Retina (tissue), 1 donor: ENCODE measurements at regions not wholly inside any gene's neighbourhood (a gene's known extent, or its start where the extent isn't known, plus 50 kb on each side); places are given as distances from the start of the nearest gene placed in this dataset.

Experiments
- DNase-seq: peaks from one replicate; pipeline ENCODE4 v3.0.0-alpha.2; 2016

GRCh38 chr6:169044381-169045230, 209.0 kb downstream of the THBS2 start:
- no peak for DNase-seq

DNA sequence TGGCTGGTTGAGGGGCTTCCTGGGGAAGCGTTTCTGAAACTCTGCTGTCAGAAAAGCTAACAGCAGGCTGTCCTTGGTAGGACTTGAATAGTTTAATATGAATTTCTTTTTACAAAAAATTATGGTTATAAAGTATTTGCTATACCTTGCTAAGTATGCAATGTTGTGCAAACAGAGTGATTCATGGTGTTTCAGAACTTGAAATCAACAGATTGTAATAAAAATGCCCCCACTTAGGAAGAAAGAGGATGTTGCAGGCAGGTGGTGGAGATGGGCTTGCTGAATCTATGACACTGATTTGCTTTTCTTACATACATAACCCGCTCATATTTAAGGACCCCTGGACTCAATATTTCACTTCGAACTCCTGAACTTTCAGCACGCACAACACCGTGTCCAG, 211.6 kb downstream of the THBS2 start:
- no peak for DNase-seq

DNA sequence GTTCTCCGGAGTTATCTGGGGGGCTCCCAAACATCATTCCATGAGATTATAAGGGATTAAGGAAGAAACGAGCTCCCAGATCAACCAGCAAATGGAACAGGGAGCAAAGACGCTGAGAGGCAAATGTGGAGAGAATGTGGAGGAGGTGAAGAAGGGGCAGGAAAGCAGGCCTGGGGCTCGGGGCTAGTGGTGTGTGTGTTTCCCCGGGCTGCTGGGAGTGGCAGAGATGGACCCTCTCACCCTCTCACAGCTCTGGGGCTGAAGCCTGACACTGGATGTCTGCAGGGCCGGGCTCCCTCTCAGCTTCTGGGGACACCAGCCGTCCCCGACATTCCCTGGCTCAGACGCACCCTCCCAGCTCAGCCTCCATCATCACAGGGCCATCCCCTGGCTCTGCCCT, 212.6 kb downstream of the THBS2 start:
- DNase-seq, result no peak

- no peak for DNase-seq
These were observed 215.0 kb downstream of the THBS2 start for GRCh38 chr6:169038691-169039090.

DNA sequence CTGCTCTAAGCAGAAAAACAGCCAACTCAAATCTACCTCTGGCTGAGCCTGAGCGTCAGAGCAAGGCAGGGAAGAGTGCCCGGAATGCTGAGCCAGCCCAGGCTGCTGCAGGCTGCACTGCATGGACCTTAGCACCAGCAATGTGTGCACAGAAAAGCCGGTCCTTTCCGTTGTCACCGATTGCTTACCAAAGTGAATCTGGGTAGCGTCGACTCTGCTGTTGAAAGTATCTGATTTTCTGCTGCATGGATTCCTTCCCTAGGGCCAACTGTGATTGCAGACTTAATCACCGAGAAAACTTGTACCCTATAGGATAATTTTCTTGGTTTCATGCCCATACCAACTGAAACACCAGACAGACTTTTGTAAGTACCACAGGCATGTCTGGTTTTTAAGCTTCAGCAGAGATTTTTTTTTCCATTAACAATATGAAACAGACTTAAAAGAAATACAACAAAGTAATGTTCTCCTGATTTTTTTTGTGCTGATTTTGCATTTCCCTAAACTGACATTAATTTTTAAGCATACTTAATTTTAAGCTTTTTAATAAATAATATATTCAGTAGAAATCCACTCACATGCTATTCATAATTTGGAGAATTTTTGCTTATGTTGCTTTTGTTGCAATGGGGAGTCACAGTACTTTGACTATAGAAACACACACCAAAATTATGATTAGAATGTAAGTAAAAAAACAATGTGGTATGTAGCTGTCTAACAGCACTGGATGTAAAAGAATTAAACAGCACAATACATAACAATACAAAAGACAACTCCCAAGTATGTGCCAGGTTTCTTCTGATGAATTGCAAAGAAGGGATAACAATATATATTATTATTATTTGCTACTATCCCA, 218.0 kb downstream of the THBS2 start:
- no peak for DNase-seq

GRCh38 chr6:169034516-169035167, 219.0 kb downstream of the THBS2 start:
- no peak for DNase-seq

GRCh38 chr6:169029861-169030260, 223.8 kb downstream of the THBS2 start:
- DNase-seq, result peak; percentile 42

GRCh38 chr6:169028343-169028742, 225.3 kb downstream of the THBS2 start:
- no peak for DNase-seq

GRCh38 chr6:169026175-169026574, 227.5 kb downstream of the THBS2 start:
- no peak for DNase-seq

DNA sequence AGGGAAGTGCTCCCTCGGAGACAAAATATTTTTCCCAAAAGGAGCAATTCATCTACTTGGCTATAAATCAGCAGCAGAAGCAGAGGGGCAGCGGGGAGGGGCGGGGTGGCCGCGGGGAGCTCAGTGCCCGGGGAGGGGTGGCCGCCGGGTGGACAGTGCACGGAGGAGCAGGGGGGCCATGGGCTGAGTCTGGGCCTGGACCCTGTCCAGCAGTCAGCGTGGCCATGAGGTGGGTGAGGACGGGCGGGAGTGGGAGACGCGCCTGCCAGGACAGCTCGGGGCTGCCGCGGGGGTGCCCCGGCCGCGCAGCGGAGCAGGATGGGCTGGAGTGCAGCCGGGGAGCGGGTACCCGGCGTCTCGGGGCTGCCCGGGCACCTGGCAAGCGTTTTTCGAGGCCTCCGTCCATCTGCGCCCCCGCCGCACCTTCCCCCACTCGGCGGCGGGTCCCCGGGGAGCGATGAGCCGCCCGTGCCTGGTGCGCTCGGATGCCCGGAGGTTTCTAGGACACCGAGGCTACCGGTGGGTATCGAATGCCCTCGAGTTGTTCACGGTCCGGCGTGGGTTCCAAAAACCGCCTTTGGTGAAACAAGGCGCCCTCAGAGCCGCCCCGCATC, 229.5 kb downstream of the THBS2 start:
- no peak for DNase-seq

- no peak for DNase-seq
These were observed 230.3 kb downstream of the THBS2 start for GRCh38 chr6:169023161-169023874.

- no peak for DNase-seq
These were observed 231.6 kb downstream of the THBS2 start for GRCh38 chr6:169022079-169022478.

DNA sequence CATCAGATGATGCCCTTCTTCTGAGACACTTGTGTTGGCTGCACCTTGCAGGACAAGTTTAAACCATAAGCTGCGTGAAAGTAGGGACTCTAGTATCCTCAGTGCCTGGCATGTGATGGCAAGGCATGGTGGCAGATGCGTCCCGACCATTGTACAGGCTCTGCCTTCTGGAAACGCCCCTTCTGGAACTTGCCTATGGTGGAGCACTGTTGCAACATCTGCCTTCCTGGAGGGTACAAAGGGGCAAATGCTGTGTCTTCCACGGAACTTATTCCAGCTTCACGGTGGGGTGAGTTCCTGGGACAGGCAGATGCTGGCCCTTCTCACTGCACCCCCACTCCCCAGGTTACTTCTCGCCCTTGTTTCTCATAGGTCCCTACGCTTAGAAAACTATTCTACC, 232.8 kb downstream of the THBS2 start:
- no peak for DNase-seq

- no peak for DNase-seq
These were observed 233.7 kb downstream of the THBS2 start for GRCh38 chr6:169019727-169020491.

GRCh38 chr6:169019111-169019510, 234.5 kb downstream of the THBS2 start:
- DNase-seq, result no peak

DNA sequence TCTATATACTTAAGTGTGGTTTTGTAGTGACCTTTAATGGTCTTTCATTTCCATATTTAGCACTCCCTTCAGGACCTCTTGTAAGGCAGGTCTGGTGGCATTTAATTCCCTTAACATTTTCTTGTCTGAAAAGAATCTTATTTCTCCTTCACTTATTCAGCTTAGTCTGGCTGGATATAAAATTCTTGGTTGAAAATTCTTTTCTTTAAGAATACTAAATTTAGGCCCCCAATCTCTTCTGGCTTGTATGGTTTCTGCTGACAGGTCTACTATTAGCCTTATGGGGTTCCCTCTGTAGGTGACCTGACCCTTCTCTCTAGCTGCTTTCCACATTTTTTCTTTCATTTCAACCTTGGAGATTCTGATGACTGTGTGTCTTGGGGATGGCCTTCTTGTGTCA, 236.9 kb downstream of the THBS2 start:
- no peak for DNase-seq

DNA sequence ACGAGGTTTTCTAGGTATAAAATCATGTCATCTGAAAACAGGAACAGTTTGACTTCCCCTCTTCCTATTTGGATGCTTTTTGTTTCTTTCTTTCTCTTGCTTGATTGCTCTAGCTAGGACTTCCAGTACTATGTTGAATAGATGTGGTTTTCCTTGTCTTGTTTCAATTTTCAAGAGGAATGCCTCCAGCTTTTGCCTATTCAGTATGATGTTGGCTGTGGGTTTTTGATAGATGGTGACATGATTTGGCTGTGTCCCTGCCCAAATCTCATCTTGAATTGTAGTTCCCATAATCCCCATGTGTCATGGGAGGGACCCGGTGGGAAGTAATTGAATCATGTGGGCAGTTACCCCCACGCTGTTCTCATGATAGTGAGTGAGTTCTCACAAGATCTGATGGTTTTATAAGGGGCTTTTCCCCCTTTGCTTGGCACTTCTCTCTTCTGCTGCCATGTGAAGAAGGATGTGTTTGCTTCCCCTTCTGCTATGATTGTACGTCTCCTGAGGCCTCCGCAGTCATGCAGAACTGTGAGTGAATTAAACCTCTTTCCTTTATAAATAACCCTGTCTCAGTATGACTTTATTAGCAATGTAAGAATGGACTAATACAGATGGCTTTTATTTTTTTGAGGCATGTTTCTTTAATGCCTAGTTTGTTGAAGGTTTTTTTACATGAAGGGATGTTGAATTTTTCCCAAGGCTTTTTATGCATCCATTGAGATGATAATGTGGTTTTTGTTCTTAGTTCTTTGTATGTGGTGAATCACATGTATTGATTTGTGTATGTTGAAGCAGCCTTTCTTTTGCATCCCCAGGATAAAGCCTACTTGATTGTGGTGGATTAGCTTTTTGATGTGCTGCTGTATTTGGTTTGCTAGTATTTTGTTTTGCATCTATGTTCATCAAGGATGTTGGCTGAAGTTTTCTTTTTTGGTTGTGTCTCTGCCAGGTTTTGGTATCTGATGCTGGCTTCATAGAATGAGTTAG, 239.1 kb downstream of the THBS2 start:
- DNase-seq, result no peak

- DNase-seq, result no peak
These were observed 244.0 kb downstream of the THBS2 start for GRCh38 chr6:169009628-169010027.

DNA sequence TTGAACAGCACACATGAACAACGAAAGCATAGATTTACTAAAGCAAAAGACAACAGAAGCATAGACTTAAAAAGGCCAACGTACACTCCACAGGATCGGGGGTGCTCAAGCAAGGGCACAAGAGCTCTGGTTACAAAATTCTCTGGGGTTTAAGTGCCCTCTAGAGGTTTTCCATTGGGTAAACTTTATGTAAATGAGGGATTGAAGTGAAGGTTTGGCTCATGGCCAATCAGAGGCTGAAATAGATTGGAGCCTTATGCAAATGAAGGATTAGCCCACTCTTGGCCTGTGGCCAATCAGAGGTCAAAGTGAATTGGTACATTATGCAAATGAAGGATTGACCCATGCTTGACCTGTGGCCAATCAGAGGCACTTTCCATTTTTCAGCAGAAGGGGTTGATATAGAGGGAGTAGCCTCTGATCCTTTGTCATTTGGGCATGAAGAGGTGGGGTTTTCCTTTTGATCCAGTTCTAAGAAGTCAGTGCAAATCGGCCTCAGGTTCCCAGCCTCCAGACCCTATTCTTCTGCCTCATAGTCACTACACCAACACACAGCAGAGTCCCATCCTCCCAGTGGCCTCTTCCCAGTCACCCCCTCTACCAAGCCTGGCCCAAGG, 244.9 kb downstream of the THBS2 start:
- no peak for DNase-seq

GRCh38 chr6:169005166-169005565, 248.5 kb downstream of the THBS2 start:
- DNase-seq, result no peak
